NCI-H748 (cell line): ENCODE measurements at regions not wholly inside any gene's neighbourhood (a gene's known extent, or its start where the extent isn't known, plus 50 kb on each side); places are given as distances from the start of the nearest gene placed in this dataset.
A peak's percentile ranks its signal among the peaks of the same experiment; 100 is the strongest.

ENCODE experiments used
- DNase-seq: peaks from one replicate; lab custom pipeline; 2025; ENCODE audit not compliant: unreplicated experiment; lab: John Stamatoyannopoulos, UW

- DNase-seq = no peak
These were observed 64.3 kb upstream of the FGFR2 start for GRCh38 chr10:121662531-121662930.

- DNase-seq = no peak
These were observed 63.2 kb upstream of the FGFR2 start for GRCh38 chr10:121661451-121661851.

- DNase-seq = no peak
These were observed 61.0 kb upstream of the FGFR2 start for GRCh38 chr10:121659236-121659635.

- DNase-seq = no peak
These were observed 60.4 kb upstream of the FGFR2 start for GRCh38 chr10:121658611-121659010.

- no peak for DNase-seq
These were observed 59.9 kb upstream of the FGFR2 start for GRCh38 chr10:121658111-121658510.

- peak; percentile 77 for DNase-seq
These were observed 57.3 kb upstream of the FGFR2 start for GRCh38 chr10:121655254-121656144.

- DNase-seq = peak; percentile 13
These were observed 55.8 kb upstream of the FGFR2 start for GRCh38 chr10:121654021-121654545.

- no peak for DNase-seq
These were observed 55.4 kb upstream of the FGFR2 start for GRCh38 chr10:121653608-121654007.

- no peak for DNase-seq
These were observed 50.2 kb upstream of the FGFR2 start for GRCh38 chr10:121648493-121648892.

- no peak for DNase-seq
These were observed 49.8 kb upstream of the FGFR2 start for GRCh38 chr10:121648059-121648458.
